HepG2 (cell line): ENCODE measurements at regions not wholly inside any gene's neighbourhood (a gene's known extent, or its start where the extent isn't known, plus 50 kb on each side); places are given as distances from the start of the nearest gene placed in this dataset.

Experiments used
- ATAC-seq: fragments of 200-7000 bp; cut with Tn5 transposase; 3 replicates; pipeline ENCODE4 v1.9.1; 2020; ENCODE audit warnings: mild to moderate bottlenecking, moderate library complexity
- BruUV-seq: library from RNA; stranded (reverse); fragments of 400-500 nt; replicated peaks from 2 replicates; lab custom pipeline; 2021; lab: Mats Ljungman, UMichigan
- CTCF ChIA-PET: fragments of 300-600 bp; formaldehyde crosslinking; extraction: SDS; loops from one replicate; lab custom pipeline; 2021; ENCODE audit warnings: low total read pairs, inconsistent platforms, low intra/inter-chr PET ratio; lab: Yijun Ruan, JAX
- POLR2A ChIA-PET: fragments of 350-600 bp; sonication (Branson Sonifier 250); formaldehyde crosslinking; loops from one replicate; lab custom pipeline; 2020; ENCODE audit warnings: antibody characterized with exemption, inconsistent platforms; lab: Yijun Ruan, JAX
- DNase-seq: peaks from one replicate; pipeline ENCODE4 v3.0.0-alpha.2; 2015; ENCODE audit warnings: low spot score
- FAIRE-seq: peaks from 3 replicates; lab custom pipeline; 2011; peaks lifted over from hg19 to GRCh38; lab: Jason Lieb, UNC
- H2AFZ ChIP-seq: one replicate; pipeline ENCODE4 v1.6.1; 2011; ENCODE audit warnings: low read length, inconsistent platforms
- H3K27ac ChIP-seq: fragments of 300-600 bp; 3 replicates; pipeline ENCODE4 v1.8.0; 2011; ENCODE audit warnings: mixed run types, mild to moderate bottlenecking, mixed read lengths, low read length, inconsistent platforms; ENCODE audit not compliant: insufficient read depth; ENCODE audit errors: extremely low read length
- H3K27me3 ChIP-seq, 2 experiments: fragments of 200-600 bp in 1 of 2; 2 replicates in 1 of 2; 3 replicates in 1 of 2; pipeline versions ENCODE4 v1.6.0 to v1.8.0; 2011; ENCODE audit warnings: low read length in 2 of 2, mild to moderate bottlenecking in 2 of 2, moderate library complexity in 2 of 2, inconsistent platforms in 1 of 2; ENCODE audit not compliant: insufficient read depth in 2 of 2, control insufficient read depth in 1 of 2
- H3K36me3 ChIP-seq, 2 experiments: fragments of 200-600 bp in 1 of 2; replicated peaks in 1 of 2; 2 replicates in 1 of 2; 3 replicates in 1 of 2; pipeline versions ENCODE4 v1.5.1 to v1.8.0; 2011; ENCODE audit warnings: low read length in 2 of 2, inconsistent platforms in 1 of 2; ENCODE audit not compliant: insufficient read depth in 2 of 2, control insufficient read depth in 1 of 2
- H3K4me1 ChIP-seq: 2 replicates; pipeline ENCODE4 v1.5.1; 2012; ENCODE audit warnings: low read length, inconsistent platforms; ENCODE audit not compliant: insufficient read depth
- H3K4me2 ChIP-seq: 2 replicates; pipeline ENCODE4 v1.6.0; 2011; ENCODE audit warnings: low read depth, low read length, inconsistent platforms
- H3K4me3 ChIP-seq, 3 experiments: fragments of 200-600 bp in 1 of 3; sonication (generic), shearing (Covaris generic) in 1 of 3; replicated peaks in 1 of 3; 2 replicates each; pipeline ENCODE4 v1.5.1; 2011 to 2016; ENCODE audit warnings: low read length in 3 of 3, inconsistent platforms in 2 of 3, low read depth in 2 of 3, mild to moderate bottlenecking in 2 of 3, control low read depth in 1 of 3, mixed read lengths in 1 of 3; ENCODE audit not compliant: insufficient read depth in 1 of 3
- H3K79me2 ChIP-seq: one replicate; pipeline ENCODE4 v1.6.1; 2011; ENCODE audit warnings: low read length, inconsistent platforms; ENCODE audit not compliant: insufficient read depth
- H3K9ac ChIP-seq: 2 replicates; pipeline ENCODE4 v1.6.0; 2011; ENCODE audit warnings: mild to moderate bottlenecking, low read depth, low read length, inconsistent platforms; ENCODE audit not compliant: insufficient read depth
- H3K9me3 ChIP-seq: 2 replicates; pipeline ENCODE4 v1.5.1; 2012; ENCODE audit warnings: mild to moderate bottlenecking, low read length
- H4K20me1 ChIP-seq: 2 replicates; pipeline ENCODE4 v1.6.0; 2011; ENCODE audit warnings: inconsistent platforms, mild to moderate bottlenecking, low read length, moderate library complexity; ENCODE audit not compliant: insufficient read depth
- ARNT2 ChIP-seq: sonication (generic); formaldehyde crosslinking; IDR thresholded peaks from 2 replicates; pipeline ENCODE4 v1.8.0; 2022; ENCODE audit warnings: mild to moderate bottlenecking, low read depth, missing genetic modification reagents, moderate library complexity
- EHMT2 ChIP-seq: fragments of 200-600 bp; sonication (generic); IDR thresholded peaks from 2 replicates; pipeline ENCODE4 v1.7.0; 2017; ENCODE audit warnings: antibody characterized with exemption, low read depth, low read length, borderline replicate concordance
- MTA3 ChIP-seq: sonication (generic); formaldehyde crosslinking; IDR thresholded peaks from 2 replicates; pipeline ENCODE4 v1.4.0; 2020; ENCODE audit warnings: missing genetic modification reagents
- NCOA2 ChIP-seq: sonication (generic); formaldehyde crosslinking; IDR thresholded peaks from 2 replicates; pipeline ENCODE4 v1.8.0; 2022; ENCODE audit warnings: inconsistent platforms
- NPAS2 ChIP-seq: sonication (generic); formaldehyde crosslinking; IDR thresholded peaks from 2 replicates; pipeline ENCODE4 v1.8.0; 2022; ENCODE audit warnings: mild to moderate bottlenecking, missing genetic modification reagents, borderline replicate concordance
- NRL ChIP-seq: sonication (generic); formaldehyde crosslinking; IDR thresholded peaks from 2 replicates; pipeline ENCODE4 v1.5.0; 2020; ENCODE audit warnings: missing genetic modification reagents, mild to moderate bottlenecking, moderate library complexity, borderline replicate concordance
- POLR2G ChIP-seq: fragments of 200-400 bp; formaldehyde crosslinking; IDR thresholded peaks from 2 replicates; pipeline ENCODE4 v1.6.1; 2018; ENCODE audit warnings: mild to moderate bottlenecking, low read depth, low read length, moderate library complexity
- TCF7L2 ChIP-seq: IDR thresholded peaks from 2 replicates; pipeline ENCODE4 v1.6.1; 2011; ENCODE audit warnings: mild to moderate bottlenecking, low read depth, low read length, moderate library complexity
- ZNF644 ChIP-seq: IDR thresholded peaks from 2 replicates; pipeline ENCODE4 v1.6.1; 2016; ENCODE audit warnings: low read depth
- ZNF7 ChIP-seq: IDR thresholded peaks from 2 replicates; pipeline ENCODE4 v1.6.1; 2016; ENCODE audit warnings: missing biosample characterization, missing genetic modification reagents
- WGBS: methylation state at CpG from one replicate; pipeline ENCODE4 v1.1.6; 2017; ENCODE audit warnings: low lambda C conversion rate; 5-methylcytosine and 5-hydroxymethylcytosine counted together
- in situ Hi-C: cut with HindIII; loops from 2 replicates; pipeline ENCODE4 v1.10.0; 2017; ENCODE audit warnings: low pct_unique_long_range_greater_than_20kb; ENCODE audit not compliant: extremely low pct_ligation_motif_present
- intact Hi-C: fragments of 100-400 bp; cut with micrococcal nuclease; formaldehyde crosslinking; loops from one replicate; pipeline ENCODE4 v1.10.0; 2022; ENCODE audit not compliant: unreplicated experiment
- TF ChIP-seq, protein P1 (sequence below): sonication (generic); formaldehyde crosslinking; IDR thresholded peaks from 2 replicates; pipeline ENCODE4 v1.4.0; 2020; ENCODE audit warnings: missing genetic modification reagents, mild to moderate bottlenecking, borderline replicate concordance
- TF ChIP-seq, protein P2 (sequence below): sonication (generic); formaldehyde crosslinking; conservative IDR thresholded peaks from 2 replicates; pipeline ENCODE4 v1.4.0; 2020; ENCODE audit warnings: mild to moderate bottlenecking, missing genetic modification reagents, moderate library complexity
- TF ChIP-seq, protein P3 (sequence below): sonication (generic); formaldehyde crosslinking; IDR thresholded peaks from 2 replicates; pipeline ENCODE4 v1.5.0; 2020; ENCODE audit warnings: missing genetic modification reagents
- TF ChIP-seq, protein P4 (sequence below), 2 experiments: sonication (generic) in 1 of 2; formaldehyde crosslinking in 1 of 2; IDR thresholded peaks; 2 replicates each; pipeline versions ENCODE4 v1.4.0 to v1.6.1; 2016 to 2020; ENCODE audit warnings: borderline replicate concordance in 1 of 2, low read depth in 1 of 2, mild to moderate bottlenecking in 1 of 2, missing genetic modification reagents in 1 of 2

DNA sequence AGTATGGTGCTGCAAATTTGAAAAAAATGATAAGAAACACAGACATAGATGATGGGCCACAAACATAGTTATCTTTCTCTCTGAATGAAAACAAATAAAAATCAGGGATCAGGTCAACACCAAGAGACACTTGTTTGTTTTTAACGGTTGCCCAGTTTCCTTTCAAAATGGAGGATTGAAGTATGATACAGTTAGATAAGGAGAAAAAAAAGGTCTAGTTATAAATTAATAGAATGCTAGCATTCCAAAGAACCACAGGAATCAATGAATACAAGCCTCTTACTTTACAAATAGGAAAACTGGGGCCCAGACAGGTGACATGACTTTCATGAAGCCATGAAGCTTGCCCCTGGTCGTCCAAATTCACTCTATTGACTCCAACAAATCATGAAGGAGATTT lies 305.1 kb downstream of the ZNF621 start:
- intact Hi-C loops (no loop called here), in situ Hi-C loops (no loop called here)
- Histone ChIP-seq H3K9ac (no peak overlapping the region), H3K4me3 (no peak overlapping the region), H3K27me3 (no peaks in the 10 kb centered on the region; a peak in 1 of 5 replicates), H3K27ac (no peak overlapping the region), H3K36me3 (no peaks in the 10 kb centered on the region), H3K4me2 (peak overlapping the region; percentile 26), H3K9me3 (no peaks in the 10 kb centered on the region), H3K4me1 (peaks cover 54% of the 10 kb centered on the region), H4K20me1 (no peaks in the 10 kb centered on the region), H3K79me2 (no peaks in the 10 kb centered on the region), H2AFZ (peak overlapping the region; percentile 39)
- ChIA-PET CTCF (no interaction called here), POLR2A (no interaction called here)
- TF ChIP-seq NCOA2 (CRISPR knock-in tag), result peak; percentile 35; the same call in 1 of the 2 replicates
- no peak for TF ChIP-seq NRL (CRISPR knock-in tag)
- no peak for TF ChIP-seq ZNF7 (CRISPR knock-in tag)
- TF ChIP-seq MTA3, result no peak
- TF ChIP-seq NPAS2 (CRISPR knock-in tag), result no peak
- no peak for TF ChIP-seq ARNT2 (CRISPR knock-in tag)
- TF ChIP-seq, protein P1, sequence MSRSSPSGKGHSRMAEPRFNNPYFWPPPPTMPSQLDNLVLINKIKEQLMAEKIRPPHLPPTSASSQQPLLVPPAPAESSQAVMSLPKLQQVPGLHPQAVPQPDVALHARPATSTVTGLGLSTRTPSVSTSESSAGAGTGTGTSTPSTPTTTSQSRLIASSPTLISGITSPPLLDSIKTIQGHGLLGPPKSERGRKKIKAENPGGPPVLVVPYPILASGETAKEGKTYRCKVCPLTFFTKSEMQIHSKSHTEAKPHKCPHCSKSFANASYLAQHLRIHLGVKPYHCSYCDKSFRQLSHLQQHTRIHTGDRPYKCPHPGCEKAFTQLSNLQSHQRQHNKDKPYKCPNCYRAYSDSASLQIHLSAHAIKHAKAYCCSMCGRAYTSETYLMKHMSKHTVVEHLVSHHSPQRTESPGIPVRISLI, result peak; percentile 51; the same call in 1 of the 2 replicates
- TF ChIP-seq, protein P2, sequence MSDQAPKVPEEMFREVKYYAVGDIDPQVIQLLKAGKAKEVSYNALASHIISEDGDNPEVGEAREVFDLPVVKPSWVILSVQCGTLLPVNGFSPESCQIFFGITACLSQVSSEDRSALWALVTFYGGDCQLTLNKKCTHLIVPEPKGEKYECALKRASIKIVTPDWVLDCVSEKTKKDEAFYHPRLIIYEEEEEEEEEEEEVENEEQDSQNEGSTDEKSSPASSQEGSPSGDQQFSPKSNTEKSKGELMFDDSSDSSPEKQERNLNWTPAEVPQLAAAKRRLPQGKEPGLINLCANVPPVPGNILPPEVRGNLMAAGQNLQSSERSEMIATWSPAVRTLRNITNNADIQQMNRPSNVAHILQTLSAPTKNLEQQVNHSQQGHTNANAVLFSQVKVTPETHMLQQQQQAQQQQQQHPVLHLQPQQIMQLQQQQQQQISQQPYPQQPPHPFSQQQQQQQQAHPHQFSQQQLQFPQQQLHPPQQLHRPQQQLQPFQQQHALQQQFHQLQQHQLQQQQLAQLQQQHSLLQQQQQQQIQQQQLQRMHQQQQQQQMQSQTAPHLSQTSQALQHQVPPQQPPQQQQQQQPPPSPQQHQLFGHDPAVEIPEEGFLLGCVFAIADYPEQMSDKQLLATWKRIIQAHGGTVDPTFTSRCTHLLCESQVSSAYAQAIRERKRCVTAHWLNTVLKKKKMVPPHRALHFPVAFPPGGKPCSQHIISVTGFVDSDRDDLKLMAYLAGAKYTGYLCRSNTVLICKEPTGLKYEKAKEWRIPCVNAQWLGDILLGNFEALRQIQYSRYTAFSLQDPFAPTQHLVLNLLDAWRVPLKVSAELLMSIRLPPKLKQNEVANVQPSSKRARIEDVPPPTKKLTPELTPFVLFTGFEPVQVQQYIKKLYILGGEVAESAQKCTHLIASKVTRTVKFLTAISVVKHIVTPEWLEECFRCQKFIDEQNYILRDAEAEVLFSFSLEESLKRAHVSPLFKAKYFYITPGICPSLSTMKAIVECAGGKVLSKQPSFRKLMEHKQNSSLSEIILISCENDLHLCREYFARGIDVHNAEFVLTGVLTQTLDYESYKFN, result 0 out of 2 replicates have a peak, but pooled peaks have one; percentile 15
- TF ChIP-seq, protein P3, sequence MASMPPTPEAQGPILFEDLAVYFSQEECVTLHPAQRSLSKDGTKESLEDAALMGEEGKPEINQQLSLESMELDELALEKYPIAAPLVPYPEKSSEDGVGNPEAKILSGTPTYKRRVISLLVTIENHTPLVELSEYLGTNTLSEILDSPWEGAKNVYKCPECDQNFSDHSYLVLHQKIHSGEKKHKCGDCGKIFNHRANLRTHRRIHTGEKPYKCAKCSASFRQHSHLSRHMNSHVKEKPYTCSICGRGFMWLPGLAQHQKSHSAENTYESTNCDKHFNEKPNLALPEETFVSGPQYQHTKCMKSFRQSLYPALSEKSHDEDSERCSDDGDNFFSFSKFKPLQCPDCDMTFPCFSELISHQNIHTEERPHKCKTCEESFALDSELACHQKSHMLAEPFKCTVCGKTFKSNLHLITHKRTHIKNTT (CRISPR knock-in tag), result no peak
- 0 out of 2 replicates have a peak, but pooled peaks have one; percentile 24 for TF ChIP-seq EHMT2
- peak; percentile 48; the same call in 1 of the 2 replicates for TF ChIP-seq ZNF644
- TF ChIP-seq, protein P4, sequence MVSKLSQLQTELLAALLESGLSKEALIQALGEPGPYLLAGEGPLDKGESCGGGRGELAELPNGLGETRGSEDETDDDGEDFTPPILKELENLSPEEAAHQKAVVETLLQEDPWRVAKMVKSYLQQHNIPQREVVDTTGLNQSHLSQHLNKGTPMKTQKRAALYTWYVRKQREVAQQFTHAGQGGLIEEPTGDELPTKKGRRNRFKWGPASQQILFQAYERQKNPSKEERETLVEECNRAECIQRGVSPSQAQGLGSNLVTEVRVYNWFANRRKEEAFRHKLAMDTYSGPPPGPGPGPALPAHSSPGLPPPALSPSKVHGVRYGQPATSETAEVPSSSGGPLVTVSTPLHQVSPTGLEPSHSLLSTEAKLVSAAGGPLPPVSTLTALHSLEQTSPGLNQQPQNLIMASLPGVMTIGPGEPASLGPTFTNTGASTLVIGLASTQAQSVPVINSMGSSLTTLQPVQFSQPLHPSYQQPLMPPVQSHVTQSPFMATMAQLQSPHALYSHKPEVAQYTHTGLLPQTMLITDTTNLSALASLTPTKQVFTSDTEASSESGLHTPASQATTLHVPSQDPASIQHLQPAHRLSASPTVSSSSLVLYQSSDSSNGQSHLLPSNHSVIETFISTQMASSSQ (IDR thresholded peaks at IDR 0.05; ENCODE audit: low read depth), result peak; percentile 55; the same call in 1 of the 2 replicates
- TF ChIP-seq, protein P4 (CRISPR knock-in tag; IDR thresholded peaks at IDR 0.05; ENCODE audit: borderline replicate concordance), result peak; percentile 45; the same call in 1 of the 2 replicates
- no peak for TF ChIP-seq POLR2G
- TF ChIP-seq TCF7L2, result 0 out of 2 replicates have a peak, but pooled peaks have one; percentile 13
- ATAC-seq (no peak; the same call in 2 of the 3 replicates), DNase-seq (peak; percentile 68), FAIRE-seq (no peak)
- no TSS peak for BruUV-seq
- 12% methylated on average over 2 of the region's 2 CpGs for WGBS
